Prostate gland (tissue), 2 donors: ENCODE measurements at regions not wholly inside any gene's neighbourhood (a gene's known extent, or its start where the extent isn't known, plus 50 kb on each side); places are given as distances from the start of the nearest gene placed in this dataset.

Source experiments
- CTCF ChIP-seq, 4 experiments: fragments of 200-600 bp in 2 of 4; fragments of 450-650 bp in 2 of 4; sonication (generic) in 2 of 4; IDR thresholded peaks; 1 replicate in 3 of 4; 2 replicates in 1 of 4; pipeline ENCODE4 v1.5.1; 2016 to 2019; ENCODE audit warnings: antibody characterized with exemption in 4 of 4, mild to moderate bottlenecking in 2 of 4, moderate library complexity in 2 of 4
- POLR2AphosphoS5 ChIP-seq: sonication (generic); formaldehyde crosslinking; IDR thresholded peaks from one replicate; pipeline ENCODE4 v1.6.1; 2017; ENCODE audit warnings: antibody characterized with exemption

GRCh38 chr4:18568600-18568999 lies 547.0 kb upstream of the LCORL start:
- no peak for TF ChIP-seq CTCF (IDR thresholded peaks at IDR 0.05)
- TF ChIP-seq POLR2AphosphoS5 = no peak
